ENCODE measurements at regions not wholly inside any gene's neighbourhood (a gene's known extent, or its start where the extent isn't known, plus 50 kb on each side); places are given as distances from the start of the nearest gene placed in this dataset.

DNA sequence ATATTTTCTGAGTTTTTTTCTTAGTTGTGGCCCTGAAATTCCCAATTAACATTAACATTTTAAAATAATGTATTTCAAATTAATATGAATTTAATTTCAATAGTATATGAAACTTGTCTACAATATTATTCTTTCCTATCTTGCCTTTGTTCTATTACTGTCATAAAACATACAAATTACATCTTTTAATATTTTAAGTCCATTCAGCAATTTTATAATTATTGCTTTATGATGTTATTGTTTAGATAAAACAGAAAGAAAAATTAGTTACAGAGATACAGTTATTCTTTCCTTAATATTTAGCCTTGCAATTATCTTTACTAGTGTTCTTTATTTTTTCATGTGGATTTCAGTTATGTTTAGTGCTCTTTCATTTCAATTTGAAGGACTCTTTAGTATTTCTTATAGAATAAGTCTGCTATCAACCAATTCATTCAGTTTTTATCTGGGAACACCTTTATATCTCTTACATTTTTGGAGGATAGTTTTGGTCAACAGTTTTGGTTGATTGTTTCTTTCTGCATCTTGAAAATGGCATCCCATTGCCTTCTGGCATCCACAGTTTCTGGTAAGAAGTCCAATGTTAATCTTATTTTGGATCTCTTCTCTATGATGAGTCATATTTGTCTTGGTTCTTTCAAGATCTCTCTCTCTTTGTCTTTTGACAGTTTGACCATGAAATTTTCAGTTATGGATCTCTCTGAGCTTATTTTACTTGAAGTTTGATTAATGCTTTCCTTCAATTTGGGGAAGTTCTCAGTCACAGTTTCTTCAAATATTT is 76.9 kb upstream of the CHST9 start:
- TF ChIP-seq CTCF (IDR thresholded peaks at IDR 0.05 in 2 of 3, conservative IDR thresholded peaks at IDR 0.05 in 1 of 3; ENCODE audit: control insufficient read depth in 2 of 3, extremely low read depth in 1 of 3, insufficient read depth in 1 of 3, low read depth in 3 of 3, low read length in 3 of 3): no peak
- no peak for TF ChIP-seq POLR2A (IDR thresholded peaks at IDR 0.05; ENCODE audit: low read depth, low read length)
- TF ChIP-seq TAF1 (IDR thresholded peaks at IDR 0.05; ENCODE audit: borderline replicate concordance, low read depth, low read length): no peak
- TF ChIP-seq GABPA (IDR thresholded peaks at IDR 0.05; ENCODE audit: low read depth): no peak
- no peak for TF ChIP-seq TARDBP (IDR thresholded peaks at IDR 0.05; ENCODE audit: borderline replicate concordance)
- no peak for TF ChIP-seq HCFC1 (IDR thresholded peaks at IDR 0.05; ENCODE audit: low read length)
- TF ChIP-seq, protein P1, sequence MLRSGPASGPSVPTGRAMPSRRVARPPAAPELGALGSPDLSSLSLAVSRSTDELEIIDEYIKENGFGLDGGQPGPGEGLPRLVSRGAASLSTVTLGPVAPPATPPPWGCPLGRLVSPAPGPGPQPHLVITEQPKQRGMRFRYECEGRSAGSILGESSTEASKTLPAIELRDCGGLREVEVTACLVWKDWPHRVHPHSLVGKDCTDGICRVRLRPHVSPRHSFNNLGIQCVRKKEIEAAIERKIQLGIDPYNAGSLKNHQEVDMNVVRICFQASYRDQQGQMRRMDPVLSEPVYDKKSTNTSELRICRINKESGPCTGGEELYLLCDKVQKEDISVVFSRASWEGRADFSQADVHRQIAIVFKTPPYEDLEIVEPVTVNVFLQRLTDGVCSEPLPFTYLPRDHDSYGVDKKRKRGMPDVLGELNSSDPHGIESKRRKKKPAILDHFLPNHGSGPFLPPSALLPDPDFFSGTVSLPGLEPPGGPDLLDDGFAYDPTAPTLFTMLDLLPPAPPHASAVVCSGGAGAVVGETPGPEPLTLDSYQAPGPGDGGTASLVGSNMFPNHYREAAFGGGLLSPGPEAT (IDR thresholded peaks at IDR 0.05; ENCODE audit: low read depth): no peak

Measured in GM12878 (cell line).